KOPT-K1 (cell line): ENCODE measurements at regions not wholly inside any gene's neighbourhood (a gene's known extent, or its start where the extent isn't known, plus 50 kb on each side); places are given as distances from the start of the nearest gene placed in this dataset.

Source experiments
- H3K27ac ChIP-seq: fragments of 200-600 bp; sonication (generic); 2 replicates; pipeline ENCODE4 v1.5.1; 2016; ENCODE audit warnings: antibody characterized with exemption, mild to moderate bottlenecking, low read depth, low read length; ENCODE audit not compliant: poor library complexity, severe bottlenecking
- H3K36me3 ChIP-seq: fragments of 200-600 bp; sonication (generic); 2 replicates; pipeline ENCODE4 v1.5.1; 2017; ENCODE audit warnings: antibody characterized with exemption, mild to moderate bottlenecking, low read length, moderate library complexity; ENCODE audit not compliant: insufficient read depth
- H3K9me3 ChIP-seq: fragments of 200-600 bp; sonication (generic); 2 replicates; pipeline ENCODE4 v1.5.1; 2017; ENCODE audit warnings: antibody characterized with exemption, low read length, mild to moderate bottlenecking; ENCODE audit not compliant: insufficient read depth, poor library complexity, severe bottlenecking

DNA sequence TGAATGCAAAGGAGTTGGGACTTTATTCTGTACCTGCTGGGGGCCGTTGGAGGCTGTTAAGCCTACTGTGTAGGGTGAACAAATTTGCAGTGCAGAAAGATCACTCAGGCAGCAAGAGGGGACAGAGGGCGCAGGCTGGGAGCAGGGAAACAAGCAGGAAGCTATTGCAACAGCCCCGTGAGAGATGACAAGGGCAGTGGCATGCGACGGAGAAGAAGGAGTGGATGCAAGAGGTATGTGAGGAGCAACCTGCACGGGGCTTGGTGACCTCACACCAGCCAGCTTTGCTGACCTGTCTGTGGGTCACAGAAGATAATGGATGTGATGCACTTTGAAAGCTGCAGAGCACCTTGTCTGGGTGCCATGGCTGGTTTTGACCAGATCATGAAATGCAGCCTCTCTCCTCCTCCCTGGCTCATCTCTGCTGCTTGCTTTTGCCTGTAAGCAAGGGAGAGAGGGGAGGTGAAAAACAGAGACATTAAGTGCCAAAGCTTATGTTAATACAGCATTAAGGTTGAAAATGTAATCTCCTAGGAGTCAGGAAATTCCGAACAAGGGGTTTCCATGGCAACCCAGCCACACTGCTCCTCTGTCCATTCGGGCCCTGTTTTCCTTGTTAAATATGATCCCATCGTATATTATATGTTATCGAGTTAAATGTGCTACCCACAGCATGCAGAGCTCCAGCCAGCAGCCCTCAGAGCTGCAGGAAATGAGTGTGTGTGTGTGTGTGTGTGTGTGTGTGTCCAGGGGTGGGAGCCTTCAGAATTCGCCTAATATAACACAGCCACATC is 314.3 kb upstream of the ZMIZ1 start:
- no peak overlapping the region for H3K27ac ChIP-seq
- H3K9me3 ChIP-seq = peaks cover 2% of the 10 kb centered on the region
- H3K36me3 ChIP-seq = no peaks in the 10 kb centered on the region

DNA sequence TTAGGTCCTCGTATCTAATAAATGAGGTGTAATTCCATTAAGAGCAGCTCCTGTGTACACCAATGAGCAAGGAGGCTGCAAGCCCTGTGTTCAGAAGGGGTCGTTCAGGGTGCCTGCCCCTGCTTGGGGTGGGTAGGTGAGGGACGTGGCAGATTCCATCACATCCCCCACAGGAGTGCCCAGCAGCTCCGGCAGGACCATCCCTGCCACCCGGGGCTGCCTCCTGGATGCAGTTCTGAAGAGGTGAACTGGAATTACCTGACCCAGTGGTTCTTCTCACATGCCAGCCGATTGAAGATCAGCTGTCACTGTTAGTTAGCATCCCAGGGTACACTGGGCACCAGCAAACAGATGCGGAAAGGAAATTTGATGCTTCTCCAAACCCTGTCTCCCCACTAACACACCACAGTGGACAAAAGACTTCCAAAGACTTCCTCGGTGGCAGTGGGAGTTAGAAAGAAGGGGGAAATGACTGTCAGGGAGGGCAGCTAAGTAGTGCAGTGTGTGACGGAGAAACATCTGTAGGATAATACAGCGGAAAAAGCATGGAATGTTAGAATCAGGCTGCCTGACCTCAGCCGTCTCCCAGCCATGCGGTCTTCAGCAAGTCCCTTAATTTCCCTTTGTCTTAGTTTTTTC is 313.6 kb upstream of the ZMIZ1 start:
- no peak overlapping the region for H3K27ac ChIP-seq
- H3K9me3 ChIP-seq = no peaks in the 10 kb centered on the region
- no peaks in the 10 kb centered on the region for H3K36me3 ChIP-seq

DNA sequence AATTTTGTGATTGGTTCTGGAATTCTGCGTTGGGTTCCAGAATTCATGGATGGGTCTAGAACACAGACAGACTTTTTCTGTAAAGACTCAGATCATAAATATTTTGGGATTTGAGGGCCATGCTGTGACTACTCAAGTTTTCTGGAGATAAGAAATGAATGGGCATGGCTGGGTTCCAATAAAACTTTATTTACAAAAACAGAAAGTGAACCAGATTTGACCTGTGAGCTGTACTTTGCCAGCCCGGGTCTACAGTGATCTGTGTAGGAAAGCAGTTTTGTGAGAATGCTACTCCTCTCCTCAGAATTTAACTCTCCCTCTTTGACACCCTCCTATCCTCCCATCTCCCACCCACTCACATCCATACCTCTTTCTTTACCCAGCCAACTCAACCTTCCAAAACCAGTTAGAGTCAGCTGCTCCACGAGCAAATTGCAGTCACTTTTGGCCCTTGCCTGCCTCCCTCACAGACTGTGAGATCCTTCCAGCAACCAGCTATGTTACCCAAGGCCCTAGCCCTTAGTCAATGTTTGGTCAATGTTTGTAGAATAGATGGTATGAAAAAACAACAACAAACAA is 312.8 kb upstream of the ZMIZ1 start:
- no peaks in the 10 kb centered on the region for H3K36me3 ChIP-seq
- H3K9me3 ChIP-seq = no peaks in the 10 kb centered on the region
- H3K27ac ChIP-seq = no peak overlapping the region

DNA sequence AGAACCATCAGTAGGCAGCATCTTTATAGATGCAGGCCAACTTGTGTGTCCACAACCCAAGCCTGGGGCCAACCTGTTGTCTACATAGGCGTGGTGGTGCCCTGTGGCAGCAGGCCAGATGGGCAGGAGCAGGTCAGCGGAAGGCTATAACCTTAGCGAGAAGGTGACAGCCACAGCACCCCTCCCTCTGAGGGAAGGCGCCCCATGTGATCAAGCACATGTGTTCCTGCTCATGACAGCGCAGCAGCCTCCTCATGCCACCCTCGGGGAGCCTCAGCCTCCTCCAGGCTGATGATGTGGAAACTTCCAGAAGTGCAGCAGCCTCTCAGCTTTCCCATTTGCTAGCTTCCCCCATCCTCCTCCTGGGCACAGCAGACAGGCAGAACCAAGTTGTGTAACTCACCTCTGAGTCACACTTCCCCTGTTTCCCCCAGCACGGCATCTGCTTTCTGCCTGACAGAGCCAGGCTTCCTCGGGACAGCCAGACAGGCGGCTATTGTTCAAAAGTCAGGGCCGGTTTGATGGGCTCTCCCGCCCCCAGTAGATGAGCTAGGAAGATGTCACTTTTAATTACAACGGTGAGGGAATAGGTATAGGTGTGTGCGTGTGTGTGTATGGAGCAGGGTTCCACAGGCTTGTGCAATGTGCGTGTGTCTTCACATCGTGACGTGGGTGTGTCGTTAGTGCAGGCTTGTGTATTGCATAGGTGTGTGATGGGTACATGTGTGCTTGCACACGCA is 312.0 kb upstream of the ZMIZ1 start:
- H3K27ac ChIP-seq = no peak overlapping the region
- no peaks in the 10 kb centered on the region for H3K9me3 ChIP-seq
- H3K36me3 ChIP-seq = no peaks in the 10 kb centered on the region

DNA sequence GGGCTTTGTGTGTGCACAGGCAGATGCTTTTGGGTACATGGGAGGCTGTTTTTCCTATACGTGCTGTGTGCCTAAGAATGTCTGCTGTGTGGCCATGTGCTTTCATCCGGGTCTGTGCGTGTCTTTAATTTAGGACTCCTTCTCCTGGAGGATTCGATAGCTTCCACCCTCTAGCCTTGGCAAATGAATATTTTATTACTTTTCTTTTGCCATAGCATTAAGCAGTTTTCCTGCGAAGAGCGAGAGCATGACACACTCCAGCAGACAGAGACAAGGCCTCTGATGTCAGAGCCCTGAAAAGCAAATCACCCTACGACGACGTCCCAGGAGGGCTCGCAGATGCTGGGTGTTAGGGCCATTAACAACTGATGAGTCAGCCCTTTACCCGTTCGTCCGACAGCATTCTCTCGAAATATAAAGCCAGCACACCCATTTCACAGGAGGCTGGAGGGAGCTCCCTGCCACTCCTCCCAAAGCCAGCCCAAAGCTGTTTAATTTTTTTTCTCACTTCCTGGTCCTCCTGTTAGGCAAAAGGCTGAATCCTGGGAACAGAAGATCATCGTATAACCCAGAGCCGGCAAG is 311.3 kb upstream of the ZMIZ1 start:
- H3K27ac ChIP-seq = no peak overlapping the region
- H3K36me3 ChIP-seq = no peaks in the 10 kb centered on the region

DNA sequence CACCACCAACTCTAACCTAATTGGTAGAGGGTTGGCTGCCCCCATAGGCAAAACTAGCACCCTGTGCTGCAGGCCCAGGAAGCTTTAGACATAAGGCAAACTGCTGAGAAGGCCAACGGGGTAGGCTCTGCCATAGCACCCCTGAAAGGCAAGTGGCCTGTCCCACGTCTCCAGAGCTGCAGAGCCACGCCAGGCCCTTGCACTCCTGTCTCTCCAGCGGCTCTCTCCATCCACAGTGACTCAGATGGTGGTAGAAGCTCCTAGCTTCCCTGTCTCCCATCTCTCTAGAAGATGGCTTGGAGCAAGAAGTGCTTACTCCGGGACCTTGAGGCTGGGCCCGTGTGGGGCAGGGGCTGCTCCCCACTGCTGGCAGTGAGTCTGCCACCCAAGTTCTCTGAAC is 310.6 kb upstream of the ZMIZ1 start:
- Histone ChIP-seq H3K27ac (no peak overlapping the region), H3K9me3 (no peaks in the 10 kb centered on the region), H3K36me3 (no peaks in the 10 kb centered on the region)

More for the DNA sequence above, 311.3 kb upstream of the ZMIZ1 start:
- H3K9me3 ChIP-seq = no peaks in the 10 kb centered on the region

DNA sequence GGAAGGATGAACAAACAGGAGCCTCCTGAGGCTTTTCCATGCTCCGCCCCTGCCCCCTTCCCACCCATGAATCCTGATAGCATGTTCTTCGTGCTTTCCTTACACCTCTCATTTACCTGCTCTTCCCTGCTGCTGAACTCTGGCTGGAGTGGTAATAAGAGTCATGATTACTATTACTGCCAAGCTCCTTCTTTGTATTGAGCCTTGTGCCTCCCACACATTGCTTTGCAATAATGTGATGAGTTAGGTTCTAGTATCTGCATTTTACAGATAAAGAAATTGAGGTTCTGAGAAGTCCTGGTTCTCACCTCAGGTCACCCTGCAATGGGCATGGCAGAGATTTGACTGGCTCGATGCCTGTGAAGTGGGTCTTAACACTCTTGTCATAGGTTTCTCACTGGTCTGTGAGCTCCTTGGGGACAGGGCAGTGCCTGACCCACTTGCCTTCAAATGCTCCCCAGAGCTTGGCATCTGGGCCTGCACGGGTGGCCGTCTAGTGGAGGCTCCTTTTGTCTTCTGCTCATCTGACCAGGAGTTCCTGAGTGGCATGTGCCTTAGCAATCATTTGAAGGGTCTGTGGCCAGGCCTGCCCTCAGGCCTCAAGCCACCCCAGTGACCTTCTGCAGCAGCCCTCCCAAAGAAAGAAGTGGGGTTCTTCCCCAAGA is 309.2 kb upstream of the ZMIZ1 start:
- no peaks in the 10 kb centered on the region for H3K9me3 ChIP-seq
- H3K27ac ChIP-seq = no peak overlapping the region
- H3K36me3 ChIP-seq = no peaks in the 10 kb centered on the region

DNA sequence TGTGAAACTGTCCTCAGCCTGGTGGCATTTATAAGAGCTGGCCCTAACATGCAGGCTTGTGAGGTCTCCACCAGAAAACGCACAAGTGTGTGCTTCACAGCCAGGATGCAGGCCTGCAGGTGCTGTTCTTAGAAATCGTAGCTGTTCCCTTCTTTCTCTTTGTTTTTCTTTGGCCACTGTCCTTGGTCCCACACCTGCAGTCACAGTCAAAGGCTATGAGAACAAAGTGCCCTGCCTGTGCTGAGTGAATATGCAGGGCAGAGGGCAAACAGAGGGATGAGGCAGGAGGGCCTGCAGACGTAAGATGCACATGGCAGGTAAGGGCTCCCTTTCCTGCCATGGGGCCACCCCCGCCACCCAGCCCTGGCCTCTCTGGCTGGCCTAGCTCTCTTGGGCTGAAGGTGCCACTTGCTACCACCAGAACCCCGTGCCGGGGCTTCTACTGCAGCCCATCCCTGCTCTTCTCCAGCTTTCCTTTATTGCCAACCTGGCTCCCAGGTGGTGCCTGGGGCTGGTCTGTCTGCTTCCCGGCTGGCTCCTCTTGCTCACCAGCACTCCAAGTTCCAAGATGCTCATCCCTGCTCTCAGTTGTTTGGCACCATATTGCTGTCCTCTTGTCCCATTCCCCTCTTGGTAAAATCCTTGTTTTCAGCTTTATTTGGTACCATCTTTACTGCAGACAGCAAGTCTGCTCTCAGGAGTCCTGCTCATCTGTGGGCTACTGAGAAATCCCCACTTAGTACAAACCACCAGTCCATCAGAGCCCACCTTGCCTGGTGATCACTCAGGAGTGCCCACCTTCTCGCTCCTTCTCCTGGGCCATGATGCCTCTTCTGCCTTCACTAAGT is 308.1 kb upstream of the ZMIZ1 start:
- no peaks in the 10 kb centered on the region for H3K36me3 ChIP-seq
- no peaks in the 10 kb centered on the region for H3K9me3 ChIP-seq
- H3K27ac ChIP-seq = no peak overlapping the region

DNA sequence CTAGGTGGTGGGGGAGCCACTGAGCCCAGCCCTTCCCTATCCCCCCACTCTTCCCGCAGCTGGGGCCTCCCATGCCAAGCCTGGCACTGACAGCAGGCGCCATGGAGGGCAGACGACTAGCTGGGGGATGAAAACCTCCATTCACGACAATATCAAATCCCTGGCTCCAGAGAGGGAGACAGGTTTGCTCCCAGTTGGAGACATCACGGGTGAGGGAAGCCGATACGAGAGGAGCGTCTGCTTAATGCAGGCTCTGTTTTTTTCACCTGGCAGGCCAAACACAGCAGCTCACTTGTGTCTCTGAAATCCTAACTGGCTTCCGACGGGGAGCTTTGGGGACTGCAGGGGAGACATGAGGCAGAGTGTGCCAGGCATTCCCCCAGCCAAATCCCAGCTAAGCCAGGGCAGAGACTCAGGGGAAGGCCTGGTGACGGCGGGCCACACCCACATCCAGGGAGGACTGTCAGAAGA is 307.4 kb upstream of the ZMIZ1 start:
- Histone ChIP-seq H3K9me3 (no peaks in the 10 kb centered on the region), H3K36me3 (no peaks in the 10 kb centered on the region), H3K27ac (no peak overlapping the region)

DNA sequence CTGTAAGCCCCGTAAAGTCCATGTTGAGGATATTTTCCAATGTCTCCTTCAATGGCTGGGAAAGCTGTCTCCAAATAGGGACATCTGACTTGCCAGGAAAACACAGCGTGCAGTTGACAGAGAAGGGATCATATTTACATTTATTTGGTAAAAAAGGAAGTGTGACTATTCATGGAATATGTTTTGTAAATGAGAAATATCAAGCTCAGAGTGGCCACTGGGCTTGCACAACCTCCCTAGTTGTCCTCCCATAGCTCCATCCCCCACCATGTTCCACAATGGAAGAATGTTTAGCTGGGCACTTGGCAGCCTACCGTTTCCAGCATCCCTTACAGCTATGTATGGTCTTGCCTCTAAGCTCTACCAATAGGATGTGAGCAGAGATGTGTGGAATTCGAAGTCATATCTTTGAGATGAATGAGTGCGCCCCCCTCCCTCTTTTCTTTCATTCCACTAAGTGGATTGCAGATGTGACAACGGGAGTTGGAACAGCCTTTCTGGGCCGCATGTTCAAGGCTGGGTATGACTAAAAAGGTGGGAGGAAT is 306.6 kb upstream of the ZMIZ1 start:
- H3K27ac ChIP-seq = no peak overlapping the region

DNA sequence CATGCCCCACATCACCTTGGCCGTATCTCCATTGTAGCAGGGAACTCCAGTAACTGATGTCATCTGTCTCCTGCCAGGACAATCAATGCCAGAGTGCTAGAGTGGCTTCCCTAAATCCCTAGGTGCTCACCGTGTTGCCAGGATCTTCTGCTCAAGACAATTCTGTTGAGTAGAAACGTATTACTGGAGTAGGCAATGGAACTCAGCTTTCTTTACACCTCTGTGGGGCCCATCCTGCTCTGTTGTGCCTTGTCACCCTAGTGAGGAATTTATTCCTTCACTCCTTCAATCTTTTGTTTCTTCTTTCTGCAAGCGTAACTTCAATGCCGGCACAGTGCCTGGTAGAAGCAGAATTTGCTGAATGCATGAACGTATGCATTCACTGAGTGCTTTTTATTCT is 305.5 kb upstream of the ZMIZ1 start:
- Histone ChIP-seq H3K27ac (no peak overlapping the region), H3K9me3 (no peaks in the 10 kb centered on the region), H3K36me3 (no peaks in the 10 kb centered on the region)

More for the DNA sequence above, 306.6 kb upstream of the ZMIZ1 start:
- H3K36me3 ChIP-seq = no peaks in the 10 kb centered on the region
- no peaks in the 10 kb centered on the region for H3K9me3 ChIP-seq

DNA sequence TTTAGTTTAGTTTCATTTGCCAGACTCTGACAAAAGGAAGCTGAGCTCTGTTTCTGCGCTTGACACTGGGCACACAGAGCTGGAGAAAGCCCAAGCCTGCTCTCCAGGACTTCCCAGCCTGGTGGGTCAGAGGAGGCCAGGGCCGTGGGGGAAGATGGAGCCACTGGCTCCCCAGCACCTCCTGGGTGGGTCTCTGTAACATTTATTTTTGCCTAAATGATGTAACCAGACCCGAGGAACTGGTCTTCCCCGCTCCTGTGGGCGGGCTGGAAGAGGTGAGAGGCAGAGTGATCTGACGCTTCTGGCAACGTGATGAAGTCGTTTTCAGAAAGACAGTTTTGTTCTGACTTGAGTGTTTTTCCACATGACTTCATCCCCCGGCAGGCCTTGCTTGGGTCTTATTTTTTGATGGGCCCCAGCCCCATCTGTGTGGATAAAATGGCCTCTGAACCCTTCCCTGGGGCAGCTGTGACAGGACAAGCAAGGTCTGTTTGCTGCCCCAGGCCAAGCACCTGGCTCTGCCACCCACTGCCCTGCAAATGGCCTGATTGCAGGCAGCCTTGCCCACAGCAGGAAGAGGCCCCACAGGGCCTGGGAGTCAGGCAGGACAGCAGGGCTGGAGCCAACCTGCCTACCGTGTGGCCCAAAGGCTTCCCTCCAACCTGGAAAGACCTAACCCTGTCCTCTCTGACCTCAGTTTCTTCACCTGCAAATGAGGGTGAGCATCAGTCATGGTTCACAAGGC is 304.9 kb upstream of the ZMIZ1 start:
- Histone ChIP-seq H3K36me3 (no peaks in the 10 kb centered on the region), H3K9me3 (no peaks in the 10 kb centered on the region), H3K27ac (no peak overlapping the region)

DNA sequence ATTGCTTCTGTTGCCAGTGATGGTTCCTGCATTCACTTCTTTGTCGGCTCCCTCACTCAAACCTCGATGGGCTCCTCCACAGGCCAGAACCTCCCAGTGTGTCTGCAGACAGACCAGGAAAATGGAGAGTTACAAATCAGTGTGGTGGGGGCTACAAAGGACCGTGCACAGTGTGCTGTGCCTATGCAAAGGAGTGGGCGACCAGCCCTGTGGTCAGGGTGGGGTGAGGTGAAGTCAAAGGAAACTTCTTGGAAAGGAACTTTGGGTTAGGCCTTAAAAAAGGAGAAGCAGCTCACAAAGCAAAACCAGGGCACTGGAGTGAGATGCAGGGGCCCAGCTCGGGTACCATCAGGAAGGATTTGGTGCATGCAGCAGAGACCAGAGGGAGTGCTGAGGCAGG is 304.3 kb upstream of the ZMIZ1 start:
- Histone ChIP-seq H3K9me3 (no peaks in the 10 kb centered on the region), H3K27ac (no peak overlapping the region), H3K36me3 (no peaks in the 10 kb centered on the region)
